ENCODE measurements at regions not wholly inside any gene's neighbourhood (a gene's known extent, or its start where the extent isn't known, plus 50 kb on each side); places are given as distances from the start of the nearest gene placed in this dataset.

- Histone ChIP-seq H3K4me2 (ENCODE audit: insufficient read depth, low read length) (no peak overlapping the region), H3K27ac (ENCODE audit: low read length) (no peak overlapping the region), H3K27me3 (ENCODE audit: insufficient read depth, low read length, poor library complexity) (no peaks in the 10 kb centered on the region), H3K9me3 (ENCODE audit: insufficient read depth, low read length, severe bottlenecking) (no peaks in the 10 kb centered on the region), H2AFZ (ENCODE audit: low read depth, low read length) (no peak overlapping the region), H3K79me2 (ENCODE audit: insufficient read depth, low read length) (no peaks in the 10 kb centered on the region), H3K9ac (ENCODE audit: low read depth, low read length) (no peak overlapping the region), H3K36me3 (ENCODE audit: insufficient read depth, low read length) (no peaks in the 10 kb centered on the region), H3K4me1 (ENCODE audit: insufficient read depth, low read length) (no peaks in the 10 kb centered on the region), H4K20me1 (ENCODE audit: insufficient read depth, low read length) (no peaks in the 10 kb centered on the region), H3K4me3 (ENCODE audit: low read depth in 1 of 2, low read length in 2 of 2) (no peak overlapping the region)
- TF ChIP-seq CTCF (IDR thresholded peaks at IDR 0.05; ENCODE audit: borderline replicate concordance, extremely low read depth, low read length, poor library complexity, severe bottlenecking) (no peak), EZH2 (IDR thresholded peaks at IDR 0.05; ENCODE audit: borderline replicate concordance, low read depth, low read length, severe bottlenecking) (no peak)
- DNase-seq (no peak), ATAC-seq (ENCODE audit: insufficient read depth, low read depth) (no peak)
These were observed 154.1 kb upstream of the PJA1 start for GRCh38 chrX:69319376-69319775.

- no peak overlapping the region for H3K4me3 ChIP-seq (ENCODE audit: low read depth in 1 of 2, low read length in 2 of 2)
- no peak overlapping the region for H3K27ac ChIP-seq (ENCODE audit: low read length)
- H3K4me2 ChIP-seq (ENCODE audit: insufficient read depth, low read length): no peak overlapping the region
- H4K20me1 ChIP-seq (ENCODE audit: insufficient read depth, low read length): no peaks in the 10 kb centered on the region
- no peak overlapping the region for H2AFZ ChIP-seq (ENCODE audit: low read depth, low read length)
- H3K4me1 ChIP-seq (ENCODE audit: insufficient read depth, low read length): no peaks in the 10 kb centered on the region
- no peaks in the 10 kb centered on the region for H3K27me3 ChIP-seq (ENCODE audit: insufficient read depth, low read length, poor library complexity)
- DNase-seq (no peak), ATAC-seq (ENCODE audit: insufficient read depth, low read depth) (no peak)
- no peak overlapping the region for H3K9ac ChIP-seq (ENCODE audit: low read depth, low read length)
- H3K36me3 ChIP-seq (ENCODE audit: insufficient read depth, low read length): no peaks in the 10 kb centered on the region
- no peaks in the 10 kb centered on the region for H3K79me2 ChIP-seq (ENCODE audit: insufficient read depth, low read length)
- H3K9me3 ChIP-seq (ENCODE audit: insufficient read depth, low read length, severe bottlenecking): no peaks in the 10 kb centered on the region
- TF ChIP-seq CTCF (IDR thresholded peaks at IDR 0.05; ENCODE audit: borderline replicate concordance, extremely low read depth, low read length, poor library complexity, severe bottlenecking) (no peak), EZH2 (IDR thresholded peaks at IDR 0.05; ENCODE audit: borderline replicate concordance, low read depth, low read length, severe bottlenecking) (no peak)
These were observed 153.5 kb upstream of the PJA1 start for GRCh38 chrX:69318651-69319340.

GRCh38 chrX:69317721-69318120 is 152.5 kb upstream of the PJA1 start:
- Histone ChIP-seq H3K4me3 (ENCODE audit: low read depth in 1 of 2, low read length in 2 of 2) (no peak overlapping the region), H3K27ac (ENCODE audit: low read length) (no peak overlapping the region), H3K4me1 (ENCODE audit: insufficient read depth, low read length) (no peaks in the 10 kb centered on the region), H3K36me3 (ENCODE audit: insufficient read depth, low read length) (no peaks in the 10 kb centered on the region), H3K9me3 (ENCODE audit: insufficient read depth, low read length, severe bottlenecking) (no peaks in the 10 kb centered on the region), H3K27me3 (ENCODE audit: insufficient read depth, low read length, poor library complexity) (no peaks in the 10 kb centered on the region), H3K79me2 (ENCODE audit: insufficient read depth, low read length) (no peaks in the 10 kb centered on the region), H3K4me2 (ENCODE audit: insufficient read depth, low read length) (no peak overlapping the region), H2AFZ (ENCODE audit: low read depth, low read length) (no peak overlapping the region), H3K9ac (ENCODE audit: low read depth, low read length) (no peak overlapping the region), H4K20me1 (ENCODE audit: insufficient read depth, low read length) (no peaks in the 10 kb centered on the region)
- no peak for ATAC-seq (ENCODE audit: insufficient read depth, low read depth)
- DNase-seq: no peak
- TF ChIP-seq EZH2 (IDR thresholded peaks at IDR 0.05; ENCODE audit: borderline replicate concordance, low read depth, low read length, severe bottlenecking): no peak
- TF ChIP-seq CTCF (IDR thresholded peaks at IDR 0.05; ENCODE audit: borderline replicate concordance, extremely low read depth, low read length, poor library complexity, severe bottlenecking): no peak
